ENCODE measurements at regions not wholly inside any gene's neighbourhood (a gene's known extent, or its start where the extent isn't known, plus 50 kb on each side); places are given as distances from the start of the nearest gene placed in this dataset.

GRCh38 chr15:99443768-99444446 lies 121.9 kb upstream of the MEF2A start:
- no peak for DNase-seq (ENCODE audit: extremely low spot score in 2 of 2)
- no peak overlapping the region for H3K27ac ChIP-seq
- no peak overlapping the region for H3K4me3 ChIP-seq
- H3K9me3 ChIP-seq, result no peaks in the 10 kb centered on the region
- no peaks in the 10 kb centered on the region for H3K27me3 ChIP-seq
- intact Hi-C loops (cut with DNase I), result no loop called here
- peaks cover 38% of the 10 kb centered on the region for H3K4me1 ChIP-seq
- H3K36me3 ChIP-seq, result no peaks in the 10 kb centered on the region
- no peak for TF ChIP-seq POLR2A (IDR thresholded peaks at IDR 0.05)
- no peak for TF ChIP-seq POLR2AphosphoS5 (IDR thresholded peaks at IDR 0.05; ENCODE audit: insufficient read depth in 1 of 2, low read depth in 1 of 2)

GRCh38 chr15:99445272-99445850 lies 120.4 kb upstream of the MEF2A start:
- Histone ChIP-seq H3K4me3 (no peak overlapping the region), H3K36me3 (no peaks in the 10 kb centered on the region), H3K27me3 (no peaks in the 10 kb centered on the region), H3K27ac (no peak overlapping the region), H3K9me3 (no peaks in the 10 kb centered on the region), H3K4me1 (peaks cover 39% of the 10 kb centered on the region)
- no peak for DNase-seq (ENCODE audit: extremely low spot score in 2 of 2)
- intact Hi-C loops (cut with DNase I), result no loop called here
- TF ChIP-seq POLR2AphosphoS5 (IDR thresholded peaks at IDR 0.05; ENCODE audit: insufficient read depth in 1 of 2, low read depth in 1 of 2) (no peak), CTCF (IDR thresholded peaks at IDR 0.05) (no peak), POLR2A (IDR thresholded peaks at IDR 0.05) (no peak)

- H3K9me3 ChIP-seq, result no peaks in the 10 kb centered on the region
- no peak overlapping the region for H3K27ac ChIP-seq
- no peak overlapping the region for H3K4me3 ChIP-seq
- intact Hi-C loops (cut with DNase I), result no loop called here
- H3K4me1 ChIP-seq, result peaks cover 37% of the 10 kb centered on the region
- H3K27me3 ChIP-seq, result no peaks in the 10 kb centered on the region
- TF ChIP-seq POLR2A (IDR thresholded peaks at IDR 0.05) (no peak), CTCF (IDR thresholded peaks at IDR 0.05) (no peak), POLR2AphosphoS5 (IDR thresholded peaks at IDR 0.05; ENCODE audit: insufficient read depth in 1 of 2, low read depth in 1 of 2) (no peak)
- H3K36me3 ChIP-seq, result no peaks in the 10 kb centered on the region
- DNase-seq (ENCODE audit: extremely low spot score in 2 of 2), result peak in 1 of 2 donors; percentile 91
Observed at GRCh38 chr15:99446565-99447496, 119.0 kb upstream of the MEF2A start.

- H3K27me3 ChIP-seq, result no peaks in the 10 kb centered on the region
- H3K4me3 ChIP-seq, result no peak overlapping the region
- H3K36me3 ChIP-seq, result no peaks in the 10 kb centered on the region
- no peak overlapping the region for H3K27ac ChIP-seq
- TF ChIP-seq POLR2AphosphoS5 (IDR thresholded peaks at IDR 0.05; ENCODE audit: insufficient read depth in 1 of 2, low read depth in 1 of 2) (no peak), CTCF (IDR thresholded peaks at IDR 0.05) (no peak), POLR2A (IDR thresholded peaks at IDR 0.05) (no peak)
- DNase-seq (ENCODE audit: extremely low spot score in 2 of 2), result peak in 1 of 2 donors; percentile 87
- intact Hi-C loops (cut with DNase I), result no loop called here
- peaks cover 37% of the 10 kb centered on the region for H3K4me1 ChIP-seq
- H3K9me3 ChIP-seq, result no peaks in the 10 kb centered on the region
Observed at GRCh38 chr15:99447497-99448371, 118.0 kb upstream of the MEF2A start.

GRCh38 chr15:99449514-99449913 lies 116.3 kb upstream of the MEF2A start:
- no peak for DNase-seq (ENCODE audit: extremely low spot score in 2 of 2)
- no peak overlapping the region for H3K27ac ChIP-seq
- no peaks in the 10 kb centered on the region for H3K27me3 ChIP-seq
- H3K4me1 ChIP-seq, result peaks cover 41% of the 10 kb centered on the region
- no peaks in the 10 kb centered on the region for H3K9me3 ChIP-seq
- H3K36me3 ChIP-seq, result no peaks in the 10 kb centered on the region
- TF ChIP-seq CTCF (IDR thresholded peaks at IDR 0.05) (no peak), POLR2A (IDR thresholded peaks at IDR 0.05) (no peak), POLR2AphosphoS5 (IDR thresholded peaks at IDR 0.05; ENCODE audit: insufficient read depth in 1 of 2, low read depth in 1 of 2) (no peak)
- H3K4me3 ChIP-seq, result no peak overlapping the region
- intact Hi-C loops (cut with DNase I), result no loop called here
